Naive thymus-derived CD4-positive, alpha-beta T cell (primary cell): ENCODE measurements at regions not wholly inside any gene's neighbourhood (a gene's known extent, or its start where the extent isn't known, plus 50 kb on each side); places are given as distances from the start of the nearest gene placed in this dataset.

Experiments
- ATAC-seq: fragments of 150-1000 bp; cut with Tn5 transposase; 2 replicates; pipeline ENCODE4 v1.10.0; 2021; ENCODE audit warnings: mild to moderate bottlenecking, moderate library complexity
- CTCF ChIA-PET: fragments of 350-600 bp; sonication (Branson Sonifier 250); formaldehyde crosslinking; loops from one replicate; lab custom pipeline; 2021; ENCODE audit warnings: antibody characterized with exemption; lab: Charles Lee
- POLR2A ChIA-PET: fragments of 350-600 bp; sonication (Branson Sonifier 250); formaldehyde crosslinking; loops from one replicate; lab custom pipeline; 2021; ENCODE audit warnings: antibody characterized with exemption, inconsistent platforms; lab: Charles Lee
- DNase-seq, 9 donors: peaks; one replicate each; pipeline versions ENCODE4 v3.0.0 to v3.0.0-alpha.2; 2020 to 2022; ENCODE audit warnings: mixed read lengths in 1 of 9
- H3K27ac ChIP-seq: one replicate; pipeline ENCODE4 v1.7.0; 2013; ENCODE audit warnings: mild to moderate bottlenecking, low read depth, low read length, moderate library complexity
- H3K27me3 ChIP-seq, 2 donors: one replicate each; pipeline ENCODE4 v1.7.0; 2013; ENCODE audit warnings: low read length in 2 of 2, mild to moderate bottlenecking in 2 of 2, moderate library complexity in 2 of 2; ENCODE audit not compliant: control insufficient read depth in 2 of 2, insufficient read depth in 2 of 2
- H3K36me3 ChIP-seq, 3 experiments: 1 replicate in 2 of 3; 2 replicates in 1 of 3; pipeline ENCODE4 v1.7.0; 2013; ENCODE audit warnings: low read length in 3 of 3, mild to moderate bottlenecking in 3 of 3, moderate library complexity in 1 of 3; ENCODE audit not compliant: insufficient read depth in 3 of 3, control insufficient read depth in 2 of 3
- H3K4me1 ChIP-seq, 2 donors: one replicate each; pipeline ENCODE4 v1.7.0; 2013; ENCODE audit warnings: low read length in 2 of 2, mild to moderate bottlenecking in 2 of 2, moderate library complexity in 1 of 2; ENCODE audit not compliant: control insufficient read depth in 2 of 2, insufficient read depth in 2 of 2
- H3K4me3 ChIP-seq: 2 replicates; pipeline ENCODE4 v1.7.0; 2013; ENCODE audit warnings: mild to moderate bottlenecking, low read length
- H3K9me3 ChIP-seq, 3 experiments: 1 replicate in 2 of 3; 2 replicates in 1 of 3; pipeline ENCODE4 v1.7.0; 2013; ENCODE audit warnings: low read length in 3 of 3; ENCODE audit not compliant: control insufficient read depth in 2 of 3
- H3K27ac Mint-ChIP-seq, 9 donors: one replicate each; pipeline ENCODE4 v1.8.0; 2020 to 2022; ENCODE audit warnings: mixed read lengths in 9 of 9, mild to moderate bottlenecking in 8 of 9, moderate library complexity in 5 of 9, inconsistent platforms in 2 of 9
- H3K27me3 Mint-ChIP-seq, 5 donors: one replicate each; pipeline ENCODE4 v1.8.0; 2021 to 2022; ENCODE audit warnings: mixed read lengths in 5 of 5, mild to moderate bottlenecking in 1 of 5
- H3K36me3 Mint-ChIP-seq, 5 donors: one replicate each; pipeline ENCODE4 v1.8.0; 2020 to 2022; ENCODE audit warnings: mixed read lengths in 5 of 5, mild to moderate bottlenecking in 3 of 5, inconsistent platforms in 1 of 5
- H3K4me1 Mint-ChIP-seq, 7 donors: one replicate each; pipeline ENCODE4 v1.8.0; 2020 to 2022; ENCODE audit warnings: mixed read lengths in 7 of 7, mild to moderate bottlenecking in 3 of 7, inconsistent platforms in 1 of 7
- H3K4me3 Mint-ChIP-seq, 10 donors: one replicate each; pipeline ENCODE4 v1.8.0; 2020 to 2022; ENCODE audit warnings: mild to moderate bottlenecking in 10 of 10, mixed read lengths in 10 of 10, moderate library complexity in 6 of 10, inconsistent platforms in 2 of 10
- H3K9me3 Mint-ChIP-seq, 11 donors: one replicate each; pipeline ENCODE4 v1.8.0; 2020 to 2022; ENCODE audit warnings: mixed read lengths in 11 of 11, mild to moderate bottlenecking in 4 of 11, inconsistent platforms in 1 of 11, moderate library complexity in 1 of 11
- intact Hi-C, 2 donors: fragments of 100-400 bp; cut with micrococcal nuclease; formaldehyde crosslinking; loops; one replicate each; pipeline ENCODE4 v1.15.1; 2023

- Mint-ChIP-seq H3K27me3 (peaks cover 0 to 10% (median under 1%) of the 10 kb centered on the region in 5 donors), H3K4me3 (no peak overlapping the region), H3K36me3 (no peaks in the 10 kb centered on the region), H3K4me1 (no peaks in the 10 kb centered on the region), H3K27ac (no peak overlapping the region), H3K9me3 (peaks cover 0 to 2% (median 0%) of the 10 kb centered on the region in 11 donors)
- Histone ChIP-seq H3K4me3 (no peak overlapping the region), H3K36me3 (no peaks in the 10 kb centered on the region), H3K27me3 (no peaks in the 10 kb centered on the region), H3K9me3 (no peaks in the 10 kb centered on the region), H3K27ac (no peak overlapping the region), H3K4me1 (no peaks in the 10 kb centered on the region)
- ATAC-seq (no peak), DNase-seq (no peak)
- intact Hi-C loops, result no loop called here
- ChIA-PET CTCF (no interaction called here), POLR2A (no interaction called here)
These were observed 96.0 kb upstream of the CDIN1 start for GRCh38 chr15:36483409-36483808.

DNA sequence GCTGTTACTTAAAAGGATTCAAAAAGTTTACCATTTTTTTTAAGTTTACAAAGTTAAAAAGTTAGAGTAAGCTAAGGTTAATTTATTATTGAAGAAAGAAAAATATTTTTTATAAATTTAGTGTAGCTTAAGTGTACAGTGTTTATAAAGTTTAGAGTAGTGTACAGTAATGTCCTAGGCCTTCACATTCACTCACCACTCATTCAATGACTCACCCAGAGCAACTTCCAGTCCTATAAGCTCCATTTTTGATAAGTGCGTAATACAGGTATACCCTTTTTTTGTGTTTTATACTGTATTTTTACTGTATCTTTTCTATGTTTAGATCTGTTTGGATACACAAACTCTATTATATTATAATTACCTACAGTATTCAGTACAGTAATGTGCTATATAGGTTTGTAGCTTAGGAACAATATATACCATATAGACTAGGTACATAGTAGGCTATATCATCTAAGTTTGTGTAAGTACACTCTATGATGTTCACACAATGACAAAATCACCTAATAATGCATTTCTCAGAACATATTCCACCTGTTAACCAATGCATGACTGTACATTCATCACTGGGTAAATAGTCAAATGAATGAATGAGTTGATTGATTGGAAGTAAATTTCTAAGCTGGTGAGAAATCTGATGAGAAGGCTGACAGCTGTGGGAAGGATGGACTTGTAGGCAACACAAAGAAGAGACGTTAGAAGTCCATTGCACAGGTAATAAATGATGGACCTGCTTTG lies 95.2 kb upstream of the CDIN1 start:
- H3K36me3 Mint-ChIP-seq, result no peaks in the 10 kb centered on the region
- no peak overlapping the region for H3K4me3 ChIP-seq
- intact Hi-C loops, result no loop called here
- H3K4me1 ChIP-seq, result no peaks in the 10 kb centered on the region
- CTCF ChIA-PET, result interaction anchor here (0.6 kb wide), 1 partner anchor 487 kb away, joined by 3 read pairs; no protein-coding TSS in a partner anchor
- no peaks in the 10 kb centered on the region for H3K27me3 ChIP-seq
- POLR2A ChIA-PET, result no interaction called here
- no peak overlapping the region for H3K27ac Mint-ChIP-seq
- H3K9me3 ChIP-seq, result no peaks in the 10 kb centered on the region
- H3K27me3 Mint-ChIP-seq, result peaks cover 0 to 6% (median 5%) of the 10 kb centered on the region in 5 donors
- ATAC-seq (no peak), DNase-seq (no peak)
- H3K27ac ChIP-seq, result no peak overlapping the region
- no peak overlapping the region for H3K4me3 Mint-ChIP-seq
- H3K36me3 ChIP-seq, result no peaks in the 10 kb centered on the region
- H3K4me1 Mint-ChIP-seq, result no peaks in the 10 kb centered on the region
- peaks cover 0 to 2% (median 0%) of the 10 kb centered on the region in 11 donors for H3K9me3 Mint-ChIP-seq

GRCh38 chr15:36491912-36492311 lies 87.5 kb upstream of the CDIN1 start:
- no peaks in the 10 kb centered on the region for H3K9me3 Mint-ChIP-seq
- CTCF ChIA-PET, result no interaction called here
- H3K27ac Mint-ChIP-seq, result no peak overlapping the region
- no peak for ATAC-seq
- no peak for DNase-seq
- H3K27me3 Mint-ChIP-seq, result peaks cover 0 to 21% (median 8%) of the 10 kb centered on the region in 5 donors
- no peaks in the 10 kb centered on the region for H3K36me3 Mint-ChIP-seq
- intact Hi-C loops, result no loop called here
- Histone ChIP-seq H3K9me3 (no peaks in the 10 kb centered on the region), H3K4me1 (no peaks in the 10 kb centered on the region), H3K27ac (no peak overlapping the region), H3K4me3 (no peak overlapping the region), H3K36me3 (no peaks in the 10 kb centered on the region), H3K27me3 (peaks cover 0 to 2% of the 10 kb centered on the region in 2 donors)
- POLR2A ChIA-PET, result no interaction called here
- no peak overlapping the region for H3K4me3 Mint-ChIP-seq
- no peaks in the 10 kb centered on the region for H3K4me1 Mint-ChIP-seq

DNA sequence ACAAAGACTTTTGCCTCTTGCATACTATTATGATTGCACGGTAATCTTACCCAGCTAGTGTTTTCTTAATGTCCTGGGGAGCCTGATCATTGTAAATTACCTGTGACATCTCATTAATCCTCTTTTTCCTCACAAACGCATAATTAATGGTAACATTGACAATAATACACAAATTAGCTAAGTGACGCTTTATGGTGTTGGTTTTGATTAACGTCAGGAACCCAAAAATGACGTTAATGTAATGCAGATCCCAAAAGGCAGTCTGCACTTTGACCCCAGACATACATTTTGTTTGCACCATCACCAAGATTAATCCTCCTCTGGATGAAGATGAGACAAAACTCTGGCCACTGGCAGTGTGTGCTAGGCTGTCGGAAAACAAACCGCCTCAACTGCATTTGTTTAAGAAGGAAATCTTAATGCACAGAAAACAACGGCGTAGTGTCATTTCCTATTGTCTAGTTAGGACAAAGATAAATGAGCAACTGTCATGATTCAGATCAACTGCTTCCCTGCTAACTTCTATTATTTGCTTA lies 83.9 kb upstream of the CDIN1 start:
- no peak overlapping the region for H3K27ac ChIP-seq
- no peaks in the 10 kb centered on the region for H3K9me3 Mint-ChIP-seq
- DNase-seq (no peak), ATAC-seq (no peak)
- no peaks in the 10 kb centered on the region for H3K36me3 ChIP-seq
- no peaks in the 10 kb centered on the region for H3K9me3 ChIP-seq
- no peak overlapping the region for H3K4me3 ChIP-seq
- H3K27me3 ChIP-seq, result peaks cover 0 to 4% of the 10 kb centered on the region in 2 donors
- intact Hi-C loops, result no loop called here
- H3K27ac Mint-ChIP-seq, result no peak overlapping the region
- no peaks in the 10 kb centered on the region for H3K4me1 ChIP-seq
- no peak overlapping the region for H3K4me3 Mint-ChIP-seq
- ChIA-PET CTCF (no interaction called here), POLR2A (no interaction called here)
- peaks cover 3 to 19% (median 8%) of the 10 kb centered on the region in 5 donors for H3K27me3 Mint-ChIP-seq
- H3K36me3 Mint-ChIP-seq, result no peaks in the 10 kb centered on the region
- no peaks in the 10 kb centered on the region for H3K4me1 Mint-ChIP-seq

DNA sequence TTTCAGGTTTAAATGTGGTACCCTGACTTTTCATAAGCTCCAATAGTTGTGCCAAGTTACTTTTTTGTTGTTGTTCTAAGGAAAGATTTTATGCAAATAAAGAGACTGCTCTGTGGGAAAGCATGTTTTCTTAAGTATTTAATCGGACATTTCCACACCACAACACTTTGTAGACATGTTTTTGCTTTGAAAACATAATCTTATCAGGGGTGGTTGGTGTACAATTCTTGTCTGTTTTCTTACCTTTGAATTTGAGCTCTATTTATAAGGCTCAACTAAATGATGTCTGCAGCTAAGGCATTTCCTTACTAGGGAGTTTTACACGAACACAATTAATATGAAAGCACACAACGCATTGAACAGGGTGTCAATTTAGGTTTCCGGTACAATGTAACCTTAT lies 81.5 kb upstream of the CDIN1 start:
- no peaks in the 10 kb centered on the region for H3K4me1 ChIP-seq
- no peak overlapping the region for H3K4me3 Mint-ChIP-seq
- H3K36me3 ChIP-seq, result no peaks in the 10 kb centered on the region
- H3K27ac Mint-ChIP-seq, result no peak overlapping the region
- H3K9me3 Mint-ChIP-seq, result no peaks in the 10 kb centered on the region
- no peak overlapping the region for H3K4me3 ChIP-seq
- no peak overlapping the region for H3K27ac ChIP-seq
- intact Hi-C loops, result no loop called here
- ATAC-seq (no peak), DNase-seq (no peak)
- ChIA-PET CTCF (no interaction called here), POLR2A (no interaction called here)
- no peaks in the 10 kb centered on the region for H3K36me3 Mint-ChIP-seq
- H3K27me3 ChIP-seq, result peaks cover 0 to 4% of the 10 kb centered on the region in 2 donors
- no peaks in the 10 kb centered on the region for H3K4me1 Mint-ChIP-seq
- peaks cover 6 to 24% (median 12%) of the 10 kb centered on the region in 5 donors for H3K27me3 Mint-ChIP-seq
- H3K9me3 ChIP-seq, result no peaks in the 10 kb centered on the region

DNA sequence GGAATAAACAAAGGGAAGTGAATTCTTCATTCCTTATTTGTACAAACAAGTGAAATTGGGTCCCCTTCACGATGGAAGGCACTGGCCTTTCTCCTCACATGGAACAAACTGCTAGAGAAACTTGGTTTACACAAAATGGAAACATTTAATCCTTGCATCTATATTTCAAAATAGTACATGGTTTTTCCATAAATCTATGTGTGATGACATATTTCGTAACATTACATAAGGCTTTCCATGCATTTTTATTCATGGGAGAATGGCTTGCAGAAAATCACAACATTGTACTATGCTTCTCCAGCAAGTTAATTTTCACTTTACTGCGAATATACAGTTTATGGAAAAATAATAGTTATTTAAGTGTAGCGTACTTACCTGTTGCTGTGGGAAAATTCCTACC lies 81.0 kb upstream of the CDIN1 start:
- Histone ChIP-seq H3K36me3 (no peaks in the 10 kb centered on the region), H3K27ac (no peak overlapping the region), H3K9me3 (no peaks in the 10 kb centered on the region), H3K27me3 (peaks cover 0 to 4% of the 10 kb centered on the region in 2 donors), H3K4me3 (no peak overlapping the region), H3K4me1 (no peaks in the 10 kb centered on the region)
- no peaks in the 10 kb centered on the region for H3K9me3 Mint-ChIP-seq
- ChIA-PET CTCF (no interaction called here), POLR2A (no interaction called here)
- no peaks in the 10 kb centered on the region for H3K36me3 Mint-ChIP-seq
- H3K4me3 Mint-ChIP-seq, result no peak overlapping the region
- ATAC-seq (no peak), DNase-seq (no peak)
- no peak overlapping the region for H3K27ac Mint-ChIP-seq
- H3K27me3 Mint-ChIP-seq, result peaks cover 8 to 24% (median 12%) of the 10 kb centered on the region in 5 donors
- no peaks in the 10 kb centered on the region for H3K4me1 Mint-ChIP-seq
- intact Hi-C loops, result no loop called here

- Histone ChIP-seq H3K27ac (no peak overlapping the region), H3K4me3 (no peak overlapping the region), H3K36me3 (no peaks in the 10 kb centered on the region), H3K4me1 (no peaks in the 10 kb centered on the region), H3K9me3 (no peaks in the 10 kb centered on the region), H3K27me3 (peaks cover 0 to 4% of the 10 kb centered on the region in 2 donors)
- POLR2A ChIA-PET, result no interaction called here
- Mint-ChIP-seq H3K27me3 (peaks cover 8 to 24% (median 12%) of the 10 kb centered on the region in 5 donors), H3K36me3 (no peaks in the 10 kb centered on the region), H3K9me3 (no peaks in the 10 kb centered on the region), H3K4me3 (no peak overlapping the region), H3K4me1 (no peaks in the 10 kb centered on the region), H3K27ac (no peak overlapping the region)
- ATAC-seq (no peak), DNase-seq (no peak)
- intact Hi-C loops, result no loop called here
- CTCF ChIA-PET, result no interaction called here
These were observed 80.5 kb upstream of the CDIN1 start for GRCh38 chr15:36498916-36499315.
